ENCODE measurements at regions not wholly inside any gene's neighbourhood (a gene's known extent, or its start where the extent isn't known, plus 50 kb on each side); places are given as distances from the start of the nearest gene placed in this dataset.

DNA sequence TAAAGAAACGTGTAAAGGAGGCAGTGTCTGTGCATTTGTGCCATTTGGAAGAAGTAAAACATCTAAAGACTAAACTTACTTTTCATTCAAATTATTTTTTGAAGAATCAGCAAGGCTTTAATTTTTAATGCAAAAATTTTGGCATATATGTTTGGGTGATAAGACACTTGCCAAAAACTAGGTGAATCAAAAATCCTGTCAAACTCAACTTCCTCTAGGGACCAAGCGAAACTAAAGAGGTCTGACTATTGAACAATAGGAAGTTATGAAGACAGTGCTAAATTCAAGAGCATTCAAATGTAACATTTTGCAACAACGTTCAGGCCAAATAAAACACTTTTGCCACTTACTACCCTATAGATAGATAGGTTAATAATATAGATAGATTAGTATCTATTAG is 306.1 kb downstream of the NOL4 start:
- H4K20me1 ChIP-seq (ENCODE audit: insufficient read depth) = no peaks in the 10 kb centered on the region
- H3F3A ChIP-seq (ENCODE audit: insufficient read depth, low read length, poor library complexity, severe bottlenecking) = no peaks in the 10 kb centered on the region
- no peak overlapping the region for H3K9ac ChIP-seq (ENCODE audit: low read length)
- H3K4me2 ChIP-seq (ENCODE audit: low read length) = no peak overlapping the region
- TF ChIP-seq TAF1 (IDR thresholded peaks at IDR 0.05; ENCODE audit: low read depth) (no peak), EP300 (conservative IDR thresholded peaks at IDR 0.05; ENCODE audit: poor library complexity, severe bottlenecking) (no peak), REST (IDR thresholded peaks at IDR 0.05; ENCODE audit: borderline replicate concordance) (no peak), POLR2AphosphoS5 (IDR thresholded peaks at IDR 0.05) (no peak), MXI1 (conservative IDR thresholded peaks at IDR 0.05; ENCODE audit: poor library complexity, severe bottlenecking) (no peak), RAD21 (conservative IDR thresholded peaks at IDR 0.05) (no peak), CTCF (IDR thresholded peaks at IDR 0.05; ENCODE audit: poor library complexity, severe bottlenecking) (no peak), EZH2 (IDR thresholded peaks at IDR 0.05; ENCODE audit: borderline replicate concordance, insufficient read depth, low read length, poor library complexity, severe bottlenecking) (no peak), SMC3 (conservative IDR thresholded peaks at IDR 0.05; ENCODE audit: poor library complexity) (no peak)
- H3K4me3 ChIP-seq (ENCODE audit: low read length) = no peak overlapping the region
- no peaks in the 10 kb centered on the region for H3K27me3 ChIP-seq (ENCODE audit: insufficient read depth, low read depth, low read length)
- H3K36me3 ChIP-seq (ENCODE audit: insufficient read depth, low read length) = no peaks in the 10 kb centered on the region
- no peak overlapping the region for H3K27ac ChIP-seq (ENCODE audit: low read length)
- H3K9me3 ChIP-seq (ENCODE audit: low read length) = no peaks in the 10 kb centered on the region
- no peaks in the 10 kb centered on the region for H3K9me2 ChIP-seq (ENCODE audit: insufficient read depth, low read length)
- no peaks in the 10 kb centered on the region for H3K79me2 ChIP-seq (replicated peaks; ENCODE audit: insufficient read depth, low read length)
- no peak overlapping the region for H2AFZ ChIP-seq (ENCODE audit: low read depth, low read length)

GRCh38 chr18:33916200-33916599 is 308.5 kb downstream of the NOL4 start:
- no peaks in the 10 kb centered on the region for H4K20me1 ChIP-seq (ENCODE audit: insufficient read depth)
- no peak overlapping the region for H2AFZ ChIP-seq (ENCODE audit: low read depth, low read length)
- no peak overlapping the region for H3K4me2 ChIP-seq (ENCODE audit: low read length)
- H3K36me3 ChIP-seq (ENCODE audit: insufficient read depth, low read length) = no peaks in the 10 kb centered on the region
- H3K9me3 ChIP-seq (ENCODE audit: low read length) = no peaks in the 10 kb centered on the region
- no peaks in the 10 kb centered on the region for H3K9me2 ChIP-seq (ENCODE audit: insufficient read depth, low read length)
- no peak overlapping the region for H3K4me3 ChIP-seq (ENCODE audit: low read length)
- H3K27me3 ChIP-seq (ENCODE audit: insufficient read depth, low read depth, low read length) = no peaks in the 10 kb centered on the region
- no peaks in the 10 kb centered on the region for H3K79me2 ChIP-seq (replicated peaks; ENCODE audit: insufficient read depth, low read length)
- H3K27ac ChIP-seq (ENCODE audit: low read length) = no peak overlapping the region
- no peak overlapping the region for H3K9ac ChIP-seq (ENCODE audit: low read length)
- TF ChIP-seq MXI1 (conservative IDR thresholded peaks at IDR 0.05; ENCODE audit: poor library complexity, severe bottlenecking) = no peak
- TF ChIP-seq POLR2AphosphoS5 (IDR thresholded peaks at IDR 0.05) = no peak
- no peak for TF ChIP-seq EP300 (conservative IDR thresholded peaks at IDR 0.05; ENCODE audit: poor library complexity, severe bottlenecking)
- TF ChIP-seq TAF1 (IDR thresholded peaks at IDR 0.05; ENCODE audit: low read depth) = no peak
- TF ChIP-seq REST (IDR thresholded peaks at IDR 0.05; ENCODE audit: borderline replicate concordance) = no peak
- TF ChIP-seq CTCF (IDR thresholded peaks at IDR 0.05; ENCODE audit: poor library complexity, severe bottlenecking) = no peak
- TF ChIP-seq RAD21 (conservative IDR thresholded peaks at IDR 0.05) = no peak
- TF ChIP-seq SMC3 (conservative IDR thresholded peaks at IDR 0.05; ENCODE audit: poor library complexity) = no peak
- TF ChIP-seq EZH2 (IDR thresholded peaks at IDR 0.05; ENCODE audit: borderline replicate concordance, insufficient read depth, low read length, poor library complexity, severe bottlenecking) = no peak
- H3F3A ChIP-seq (ENCODE audit: insufficient read depth, low read length, poor library complexity, severe bottlenecking) = no peaks in the 10 kb centered on the region

Data from neural cell (in vitro differentiated cells).